ENCODE measurements at regions not wholly inside any gene's neighbourhood (a gene's known extent, or its start where the extent isn't known, plus 50 kb on each side); places are given as distances from the start of the nearest gene placed in this dataset.

DNA sequence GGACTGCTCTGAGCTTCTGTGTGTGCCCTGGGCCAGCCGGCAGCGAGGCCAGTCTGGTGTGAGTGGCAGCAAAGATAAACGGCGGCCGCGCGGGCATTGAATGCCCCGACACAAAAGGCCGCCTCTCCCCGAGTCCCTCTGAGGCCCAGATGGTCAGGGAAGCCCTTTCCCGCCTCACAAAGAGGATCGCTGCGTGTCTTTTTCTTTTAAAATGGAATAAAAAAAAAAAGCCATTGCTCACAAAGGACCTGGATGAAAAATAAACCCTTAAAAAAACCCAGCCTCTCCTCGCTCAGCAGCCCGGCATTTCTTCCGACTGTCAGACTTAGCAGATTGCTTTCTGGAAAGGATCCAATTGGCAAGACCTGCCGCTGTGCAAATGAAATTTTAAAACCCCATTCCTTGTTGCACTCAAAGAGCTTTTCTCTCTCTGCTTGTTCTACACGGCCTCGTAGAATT, 578.7 kb downstream of the BCOR start:
- peak; percentile 25 for DNase-seq

DNA sequence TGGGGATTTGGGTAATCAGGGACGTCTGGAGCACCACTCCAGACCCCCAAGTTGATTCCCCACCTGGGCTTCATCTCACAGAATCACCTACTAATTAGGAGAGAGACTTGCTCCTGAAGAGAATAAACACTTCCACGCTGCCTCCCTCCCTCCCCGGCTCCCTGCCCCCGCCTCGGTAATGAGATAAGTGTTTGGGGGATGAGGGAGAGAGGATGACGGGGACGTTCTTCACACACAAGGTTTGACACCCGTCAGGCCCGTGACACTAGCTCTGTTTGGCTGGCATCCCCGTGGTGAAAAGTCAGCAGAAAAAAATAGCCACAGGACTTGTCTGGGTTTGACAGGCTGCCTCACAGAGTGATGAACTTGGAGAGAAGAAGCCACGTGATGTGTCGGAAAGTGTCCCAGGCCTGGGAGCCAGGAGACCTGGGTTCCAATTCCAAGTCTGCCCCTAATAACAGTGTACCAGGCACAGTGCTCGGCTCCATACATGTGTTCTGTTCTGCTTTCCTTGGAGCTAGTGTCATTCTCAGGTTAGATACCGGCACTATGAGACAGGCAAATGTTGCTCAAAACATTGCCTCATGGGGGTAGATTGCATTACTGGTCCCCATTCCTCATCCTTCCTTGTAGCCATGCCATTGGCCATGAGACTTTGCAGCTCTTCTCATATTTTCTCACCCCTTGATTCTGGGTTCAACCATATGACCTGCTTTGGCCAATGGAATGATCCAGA, 578.0 kb downstream of the BCOR start:
- no peak for DNase-seq

DNA sequence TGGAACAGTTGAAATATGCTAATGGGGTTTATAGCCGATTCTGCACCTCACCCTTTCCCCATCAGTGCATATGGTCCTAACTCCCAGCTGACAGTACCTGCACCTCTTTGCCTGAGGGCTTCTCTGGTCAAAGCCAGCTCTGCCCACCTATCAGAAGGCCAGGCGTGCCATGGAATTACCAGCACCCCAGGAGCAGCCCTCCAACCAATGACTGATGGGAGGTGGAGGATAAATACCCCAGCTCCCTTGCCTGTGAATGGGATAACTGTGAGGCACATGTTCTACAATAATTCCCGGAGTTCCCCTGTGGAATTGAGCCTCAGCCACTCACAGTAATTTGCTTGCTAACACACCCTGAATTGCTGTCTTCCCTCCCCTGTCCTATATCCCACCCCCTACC, 572.0 kb downstream of the BCOR start:
- no peak for DNase-seq

DNA sequence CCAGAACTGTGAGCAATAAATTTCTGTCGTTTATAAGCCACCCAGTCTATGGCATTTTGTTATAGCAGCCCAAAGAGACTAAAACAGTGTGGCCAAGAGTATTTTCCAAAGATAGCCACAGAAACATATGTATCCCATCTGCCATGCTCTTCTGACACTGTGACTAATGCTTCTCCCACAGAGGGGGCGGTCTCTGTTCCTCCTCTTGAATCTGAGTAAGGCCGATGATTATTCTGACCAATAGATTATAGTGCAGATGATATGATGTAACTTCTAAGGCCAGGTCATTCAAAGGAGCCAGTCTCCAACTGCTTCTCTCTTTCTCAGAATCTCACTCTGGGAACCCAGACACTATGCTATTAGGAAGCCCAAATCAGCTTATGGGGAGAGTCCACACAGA, 570.7 kb downstream of the BCOR start:
- DNase-seq, result no peak

DNA sequence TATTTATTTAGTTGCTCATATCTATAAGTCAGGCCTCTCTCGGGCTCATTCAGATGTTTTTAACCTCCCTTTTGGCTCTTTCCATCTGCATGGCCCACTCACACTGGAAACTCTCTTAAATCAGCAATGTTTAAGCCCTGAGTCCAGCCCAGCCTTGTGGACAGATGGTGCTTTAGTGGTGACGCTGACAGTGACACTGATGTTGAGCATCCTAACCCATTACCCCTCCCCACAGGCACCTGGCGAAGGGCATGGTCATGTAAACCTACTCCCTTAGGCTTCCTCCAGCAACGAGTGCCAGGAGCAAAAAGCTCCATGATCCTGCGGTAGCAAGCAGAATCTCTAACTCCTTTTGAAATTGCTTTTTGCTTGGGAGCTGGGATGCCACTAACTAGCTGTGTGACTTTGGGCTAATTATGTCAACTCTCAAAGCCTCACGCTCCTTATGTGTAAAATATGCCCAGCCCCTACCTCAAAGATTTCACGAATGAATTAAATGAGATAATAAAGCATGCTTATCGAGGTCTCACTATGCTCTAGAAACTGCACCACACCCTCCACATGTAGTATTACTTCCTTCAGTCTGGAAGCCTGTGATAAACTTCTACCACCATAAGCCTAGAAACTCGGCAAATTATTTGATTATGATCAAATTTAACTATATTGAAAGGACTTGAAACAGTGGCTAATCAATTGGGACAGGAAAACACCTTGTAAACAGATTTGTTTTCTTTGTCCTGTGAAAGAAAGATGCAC, 569.4 kb downstream of the BCOR start:
- no peak for DNase-seq

DNA sequence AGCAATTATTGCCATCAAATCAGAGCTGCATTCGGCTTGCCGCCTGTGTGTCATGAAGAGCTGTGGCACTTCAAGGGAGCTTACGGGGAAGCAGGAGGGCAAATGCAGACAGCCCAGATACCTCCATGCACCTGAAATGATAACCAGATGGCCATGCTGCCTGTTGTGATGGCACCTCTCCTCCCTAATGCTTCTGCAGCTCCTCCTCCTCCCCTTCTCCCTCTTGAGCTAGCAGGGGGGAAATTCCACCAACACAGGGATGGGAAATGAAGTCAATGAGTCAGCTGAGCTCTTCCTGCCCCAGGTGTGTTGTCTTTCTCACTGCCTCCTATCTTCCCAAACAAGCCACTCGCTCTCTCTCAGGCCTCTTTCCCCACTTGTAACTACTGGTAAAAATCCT, 565.0 kb downstream of the BCOR start:
- DNase-seq, result no peak

DNA sequence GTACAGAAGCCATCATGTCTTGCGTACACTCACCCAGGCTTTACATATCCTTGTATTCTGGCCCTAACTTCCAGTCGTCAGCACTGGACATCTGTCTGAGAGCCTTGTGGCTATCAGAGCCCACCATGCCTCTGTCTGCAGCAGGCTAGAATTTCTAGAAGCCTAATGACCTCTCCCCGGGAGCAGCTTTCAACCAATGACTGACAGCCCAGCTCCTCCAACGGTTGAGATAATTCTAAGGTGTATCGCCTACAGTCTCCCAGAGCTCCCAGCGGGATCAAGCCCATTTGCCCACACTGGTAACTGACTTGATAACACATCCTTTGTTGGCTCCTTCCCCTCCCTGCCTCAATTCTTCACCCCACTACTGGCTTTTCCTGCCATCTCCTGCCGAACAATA, 562.8 kb downstream of the BCOR start:
- DNase-seq, result no peak

DNA sequence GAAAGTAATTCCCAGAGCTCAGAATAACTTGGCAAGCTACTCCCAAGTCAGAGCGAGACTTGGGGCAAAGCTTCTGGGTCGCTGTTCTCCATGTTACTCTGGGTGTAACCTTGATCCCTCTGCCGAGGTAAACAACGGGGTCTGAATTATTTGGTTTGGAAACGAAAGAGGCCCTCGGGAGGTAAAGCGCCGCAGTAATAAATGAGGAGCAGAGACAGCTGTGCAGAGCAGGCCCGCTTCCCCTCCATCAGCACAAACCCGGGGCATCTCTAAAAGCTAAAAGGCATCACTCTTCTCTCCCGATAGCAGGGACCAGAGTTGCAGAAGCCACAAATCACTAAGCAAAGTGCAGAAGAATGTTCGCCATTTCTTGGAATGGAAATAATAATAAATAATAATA, 561.5 kb downstream of the BCOR start:
- DNase-seq, result no peak

DNA sequence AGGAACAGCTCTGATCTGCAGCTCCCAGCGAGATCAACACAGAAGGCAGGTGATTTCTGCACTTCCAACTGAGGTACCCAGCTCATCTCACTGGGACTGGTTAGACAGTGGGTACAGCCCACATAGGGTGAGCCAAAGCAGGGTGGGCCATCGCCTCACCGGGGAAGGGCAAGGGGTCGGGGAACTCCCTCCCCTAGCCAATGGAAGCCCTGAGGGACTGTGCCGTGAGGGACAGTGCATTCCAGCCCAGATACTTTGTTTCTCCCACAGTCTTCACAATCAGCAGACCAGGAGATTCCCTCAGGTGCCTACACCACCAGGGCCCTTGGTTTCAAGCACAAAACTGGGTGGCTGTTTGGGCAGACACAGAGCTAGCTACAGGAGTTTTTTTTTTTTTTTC, 555.9 kb downstream of the BCOR start:
- no peak for DNase-seq

DNA sequence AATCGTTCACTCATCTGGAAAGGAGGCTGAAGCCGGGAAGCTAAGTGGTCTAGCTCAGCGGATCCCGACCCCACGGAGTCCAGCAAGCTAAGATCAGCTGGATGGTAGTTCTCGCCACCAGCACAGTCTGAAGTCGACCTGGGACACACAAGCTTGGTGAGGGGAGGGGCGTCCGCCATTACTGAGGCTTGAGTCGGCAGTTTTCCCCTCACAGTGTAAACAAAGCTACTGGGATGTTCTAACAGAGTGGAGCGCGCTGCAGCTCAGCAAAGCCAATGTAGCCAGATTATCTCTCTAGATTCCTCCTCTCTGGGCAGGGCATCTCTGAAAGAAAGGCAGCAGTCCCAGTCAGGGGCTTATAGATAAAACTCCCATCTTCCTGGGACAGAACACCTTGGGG, 555.4 kb downstream of the BCOR start:
- no peak for DNase-seq

DNA sequence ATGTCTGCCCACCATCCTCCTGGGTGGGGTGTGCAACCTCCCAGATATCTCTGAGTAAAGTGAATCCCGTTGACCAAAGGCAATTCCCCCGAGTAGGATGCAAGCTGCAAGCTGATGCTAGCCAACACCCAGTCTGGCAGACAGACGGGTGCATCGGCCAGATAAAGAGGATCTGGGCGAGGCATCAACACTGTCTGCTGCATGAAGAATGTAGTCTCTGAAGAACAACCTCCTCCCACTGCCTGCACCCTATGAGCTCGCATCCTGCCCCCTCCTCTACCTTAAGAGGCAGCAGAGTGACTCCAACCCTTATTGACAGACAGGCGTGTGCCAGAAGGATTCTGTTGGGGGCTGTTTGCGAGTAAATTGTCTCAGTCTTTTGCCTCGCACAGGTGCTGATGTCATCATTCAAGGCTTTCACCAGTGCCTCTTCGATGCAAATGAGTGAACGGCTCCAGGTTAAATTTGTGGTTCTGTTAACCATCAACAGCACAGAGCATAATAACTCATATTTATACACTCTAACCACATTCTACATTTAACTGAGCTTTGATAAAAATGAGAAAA, 546.9 kb downstream of the BCOR start:
- DNase-seq, result no peak

DNA sequence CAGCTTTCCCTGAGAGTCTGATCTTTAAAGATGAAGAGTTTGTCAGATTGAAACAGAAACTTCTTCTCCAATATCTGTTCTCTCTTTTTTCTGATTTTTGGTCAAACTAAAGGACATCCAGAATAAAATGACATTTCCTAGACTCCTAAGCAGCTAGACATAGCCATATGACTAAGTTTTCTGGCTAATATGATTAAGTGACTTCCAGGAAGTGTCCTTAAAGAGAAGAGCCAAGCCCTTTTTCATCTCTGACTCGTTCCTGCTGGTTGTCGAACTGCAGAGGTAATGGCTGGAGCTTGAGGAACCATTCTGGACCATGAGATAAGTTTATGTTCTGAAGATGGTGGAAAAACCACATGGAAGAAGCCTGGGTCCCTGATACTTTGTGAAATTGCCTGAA, 546.0 kb downstream of the BCOR start:
- no peak for DNase-seq

DNA sequence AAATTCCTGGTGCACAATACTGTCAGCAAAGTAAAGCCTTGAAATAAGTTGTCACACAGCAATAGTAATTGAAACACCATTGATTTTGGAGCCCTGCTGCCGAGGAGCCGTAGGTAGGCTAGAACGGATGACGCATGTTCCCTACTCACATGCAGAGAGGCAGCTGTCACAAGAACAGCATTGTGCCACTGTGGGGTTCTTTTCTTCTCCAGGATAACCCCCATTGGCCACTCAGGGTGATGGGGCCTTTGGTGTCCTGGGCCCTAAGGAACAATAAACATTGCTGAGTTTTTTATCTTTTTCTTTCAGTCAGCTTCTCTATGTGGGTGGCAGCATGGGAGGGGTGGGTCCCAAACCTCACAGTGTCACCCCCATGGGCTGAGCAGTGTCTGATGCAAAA, 542.3 kb downstream of the BCOR start:
- no peak for DNase-seq

DNA sequence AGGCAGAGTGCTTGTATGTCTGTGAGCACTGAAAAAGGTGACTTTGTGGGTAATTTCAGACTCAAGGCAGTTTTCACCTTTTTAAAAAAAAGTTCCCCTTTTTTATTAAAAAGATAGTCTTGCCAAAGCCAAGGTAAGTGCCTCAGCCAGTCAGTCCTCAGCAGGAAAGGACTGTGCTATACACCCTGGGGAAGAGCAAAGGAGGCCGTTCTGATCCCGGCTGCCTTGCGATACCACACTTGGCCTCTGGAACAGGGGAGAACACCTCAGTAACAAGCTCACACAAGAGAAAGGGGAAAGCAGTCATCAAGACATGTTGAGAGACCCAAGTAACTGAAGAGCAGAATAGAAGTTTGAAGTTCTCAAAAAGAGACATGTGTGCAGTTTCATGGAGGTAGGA, 541.7 kb downstream of the BCOR start:
- DNase-seq, result no peak

DNA sequence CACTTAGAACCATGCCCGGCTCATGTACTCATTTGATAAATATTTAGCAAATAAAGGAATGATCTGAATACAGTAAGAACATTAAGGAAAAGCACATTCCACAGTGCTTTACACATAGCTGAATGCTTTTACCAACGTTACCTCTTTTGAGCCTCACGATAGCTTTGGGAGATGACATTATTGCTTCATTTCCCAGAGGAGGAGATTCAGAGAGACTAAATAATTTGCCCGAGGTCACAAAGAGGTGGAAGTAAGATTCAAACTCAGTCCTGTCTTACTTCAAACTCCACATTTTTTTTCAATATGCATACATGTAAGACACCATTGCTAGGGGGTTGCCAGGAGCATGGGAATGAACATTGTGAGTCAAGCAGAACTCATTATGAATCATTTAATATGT, 538.5 kb downstream of the BCOR start:
- DNase-seq, result no peak

DNA sequence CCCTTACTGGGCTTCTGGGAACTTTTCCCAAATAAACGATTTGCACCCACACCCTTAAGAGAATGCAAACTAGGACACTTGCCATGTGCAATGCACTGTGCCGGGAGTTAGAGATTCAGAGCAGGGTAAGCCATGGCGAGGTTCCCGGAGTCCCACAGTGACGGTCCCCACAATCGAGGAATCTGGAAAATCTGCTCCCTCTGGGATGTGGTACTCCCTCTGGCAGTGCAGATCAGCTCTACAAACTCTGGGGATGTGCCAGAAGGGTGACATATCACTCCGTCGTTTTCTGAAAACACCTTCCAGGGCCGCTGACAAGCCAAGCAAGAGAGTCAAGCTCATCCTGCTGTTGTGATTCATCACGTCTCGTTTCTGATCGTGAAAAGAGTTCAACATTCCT, 537.5 kb downstream of the BCOR start:
- no peak for DNase-seq

DNA sequence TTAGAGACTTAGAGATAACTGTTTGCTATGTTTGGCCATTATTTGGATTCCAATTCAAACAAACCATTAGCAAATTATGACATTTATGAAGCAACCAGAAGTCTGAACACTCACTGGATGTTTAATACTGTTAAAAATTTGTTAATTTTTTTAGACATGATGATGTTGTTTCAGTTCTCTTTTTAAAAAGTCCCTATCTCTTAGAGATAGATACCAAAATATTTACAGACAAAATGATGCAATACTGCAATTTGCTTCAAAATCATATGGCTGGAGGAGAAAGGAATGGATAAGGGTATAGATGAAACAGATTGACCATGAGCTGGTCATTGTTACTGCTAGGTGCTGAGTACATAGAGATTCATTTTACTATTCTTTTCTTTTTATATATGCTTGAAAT, 534.6 kb downstream of the BCOR start:
- DNase-seq, result no peak

DNA sequence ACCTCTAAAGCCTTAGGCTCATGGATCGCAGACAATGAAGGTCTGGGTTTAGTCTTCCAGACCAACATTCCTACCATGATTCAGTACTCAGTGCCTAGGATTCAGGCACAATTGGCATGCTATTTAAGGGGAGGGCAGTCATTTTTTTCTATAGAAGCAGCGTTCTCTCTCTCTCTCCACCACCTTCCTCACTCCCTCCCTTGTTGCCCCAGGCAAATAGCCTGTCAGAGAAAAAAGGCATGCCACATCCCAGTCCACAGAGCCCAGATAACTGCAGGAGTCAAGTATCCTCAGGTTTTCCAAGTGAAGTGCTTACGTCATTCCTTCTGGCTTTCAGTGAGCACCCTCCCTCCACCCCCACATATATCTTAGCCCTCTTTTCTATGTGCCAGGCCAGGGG, 533.0 kb downstream of the BCOR start:
- no peak for DNase-seq

DNA sequence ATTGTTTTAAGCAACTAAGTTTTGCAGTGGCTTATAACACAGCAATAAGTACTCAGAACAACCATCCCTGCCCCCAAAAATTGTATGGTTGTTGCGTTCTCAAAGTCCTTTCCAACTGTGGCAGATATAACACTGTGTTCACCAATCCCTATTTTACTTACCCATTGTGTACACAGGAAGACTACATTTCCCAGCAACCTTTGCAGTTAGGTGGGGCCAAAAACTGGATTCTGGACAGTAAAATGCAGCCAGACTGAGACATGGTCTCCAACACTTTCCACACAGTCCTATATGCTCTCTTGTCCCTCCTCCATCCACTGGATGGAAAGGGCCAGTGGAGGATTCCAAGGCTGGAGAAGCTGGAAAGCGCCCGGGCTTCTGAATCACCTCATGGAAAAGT, 523.6 kb downstream of the BCOR start:
- no peak for DNase-seq

DNA sequence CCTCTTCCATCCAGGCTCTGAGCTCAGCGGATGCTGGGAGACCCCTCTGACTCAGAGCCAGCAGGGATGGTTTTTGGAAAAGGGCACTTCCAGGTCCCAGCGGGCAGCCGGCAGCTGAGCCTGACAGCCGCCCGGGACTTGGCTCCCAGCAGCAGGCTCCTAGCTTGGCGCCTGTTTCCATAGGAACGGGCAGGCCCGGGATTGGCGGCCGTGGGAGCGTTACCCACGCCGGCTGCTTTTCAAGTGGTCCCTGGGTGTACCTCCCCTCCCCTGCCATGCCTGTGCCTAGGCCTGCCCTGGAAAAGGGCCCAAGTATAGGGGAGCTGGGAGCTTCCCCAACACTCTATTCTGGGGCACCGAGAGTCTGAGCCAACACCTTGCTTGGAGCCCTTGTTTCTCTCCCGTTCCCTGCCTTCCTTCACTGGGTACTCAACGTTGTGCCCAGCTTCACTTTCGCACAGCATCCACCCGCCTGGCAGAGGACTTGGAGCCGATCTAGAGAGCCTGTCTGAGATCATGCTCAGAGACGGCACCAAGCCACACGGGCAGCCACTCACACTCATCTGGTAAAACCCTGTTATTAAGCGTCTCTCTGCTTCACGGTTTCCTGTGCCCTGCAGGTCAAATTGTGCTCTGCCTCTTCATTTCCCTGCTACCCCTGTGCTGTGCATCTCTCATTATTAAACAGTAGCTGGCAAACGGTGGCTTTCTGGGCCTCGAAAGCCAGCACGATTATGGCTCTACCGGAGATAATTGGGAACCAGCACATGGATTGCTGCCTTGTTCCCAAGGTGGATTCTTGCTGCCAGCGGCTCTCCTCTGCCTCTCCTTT, 521.5 kb downstream of the BCOR start:
- peak; percentile 62 for DNase-seq

DNA sequence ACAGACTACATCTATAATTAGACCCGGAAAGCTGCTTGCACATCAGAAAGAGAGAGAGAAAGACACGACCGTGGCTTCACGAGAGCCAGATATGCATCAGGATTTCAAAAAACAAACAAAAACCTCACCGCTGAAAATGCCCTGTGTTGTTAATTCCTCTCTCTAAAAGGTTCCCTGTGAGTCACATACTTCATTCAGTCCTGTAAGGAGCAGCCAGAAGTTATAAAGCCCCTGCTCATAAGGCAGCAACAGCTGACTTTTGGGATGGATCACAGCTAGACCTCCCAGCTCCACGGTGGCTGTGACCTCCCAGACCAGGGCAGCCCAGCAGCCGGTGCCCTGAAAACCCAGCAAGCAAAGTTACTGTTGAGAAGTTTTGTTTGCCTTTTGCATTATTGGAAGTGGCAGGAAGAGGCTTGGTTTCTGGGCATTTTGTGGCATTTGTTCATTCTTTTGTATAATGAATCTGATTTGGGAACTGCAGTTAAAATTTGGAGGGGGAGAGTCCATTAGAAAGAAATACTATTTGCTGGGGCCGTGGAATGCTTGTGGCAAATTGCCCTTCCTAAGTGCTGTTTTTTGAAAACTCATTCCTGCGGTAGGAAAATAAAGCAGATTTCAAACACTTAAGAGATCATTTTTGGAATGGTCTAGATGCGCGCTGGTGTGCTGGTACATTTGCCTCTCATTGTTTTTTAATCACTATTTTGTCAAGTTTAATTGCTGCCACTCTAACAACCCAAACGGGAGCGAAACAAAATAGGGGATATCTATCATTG, 520.4 kb downstream of the BCOR start:
- DNase-seq, result no peak

DNA sequence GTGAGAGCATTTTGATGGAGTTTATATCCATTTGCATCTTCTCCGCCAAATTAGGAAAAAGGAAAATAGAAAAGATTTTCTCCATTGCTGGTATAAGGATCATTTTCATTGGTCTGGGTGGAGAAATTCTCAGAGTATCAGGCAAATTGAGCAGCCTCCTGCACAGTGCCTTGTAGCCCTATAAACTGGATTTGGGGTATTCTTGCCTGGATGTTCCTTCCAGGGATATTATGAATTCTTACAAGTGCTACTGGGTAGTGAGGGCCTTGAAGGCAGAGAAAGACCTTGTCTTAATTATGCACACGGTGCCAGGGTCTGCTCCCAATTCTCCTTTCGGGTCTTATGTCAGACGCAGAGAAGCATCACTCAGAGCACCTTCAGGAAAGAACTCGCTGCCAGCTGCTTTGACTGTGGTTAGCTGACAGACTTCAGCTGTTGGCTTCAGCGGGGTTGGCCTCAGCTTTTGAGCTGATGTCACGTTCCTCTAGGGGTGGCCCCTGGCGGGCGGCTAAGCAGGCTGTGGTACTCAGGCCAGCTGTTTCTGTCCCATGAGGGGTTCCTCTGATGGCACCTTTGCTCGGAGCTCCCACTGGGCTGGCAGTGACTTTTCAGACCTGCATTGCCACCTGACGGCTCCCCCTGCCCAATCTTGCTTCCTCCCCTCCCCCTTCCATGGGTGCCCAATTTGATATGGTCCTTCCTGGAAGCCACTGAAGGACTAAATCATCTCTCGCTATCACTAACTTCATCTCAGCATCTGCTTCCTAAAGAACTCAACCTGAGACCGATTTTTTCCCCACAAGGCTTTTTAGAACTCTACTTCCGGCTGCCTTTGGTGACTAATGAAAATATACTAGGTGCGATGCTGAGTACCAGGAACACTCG, 519.5 kb downstream of the BCOR start:
- DNase-seq, result no peak

Measured in DMS79 (cell line).